ENCODE measurements at regions not wholly inside any gene's neighbourhood (a gene's known extent, or its start where the extent isn't known, plus 50 kb on each side); places are given as distances from the start of the nearest gene placed in this dataset.

- Histone ChIP-seq H3K27me3 (replicated peaks; ENCODE audit: control insufficient read depth, insufficient read depth, low read length) (no peaks in the 10 kb centered on the region), H3K36me3 (ENCODE audit: control insufficient read depth, insufficient read depth, low read length) (no peaks in the 10 kb centered on the region), H3K4me3 (replicated peaks; ENCODE audit: low read depth, low read length) (no peak overlapping the region)
- DNase-seq (ENCODE audit: extremely low read depth, insufficient read length), result peak; percentile 1
- TF ChIP-seq CTCF (IDR thresholded peaks at IDR 0.05; ENCODE audit: insufficient read depth, low read length, poor library complexity, severe bottlenecking), result peak; percentile 64
These were observed 111.0 kb upstream of the TFAP2D start for GRCh38 chr6:50602292-50602691.

- no peak for DNase-seq (ENCODE audit: extremely low read depth, insufficient read length)
- Histone ChIP-seq H3K36me3 (ENCODE audit: control insufficient read depth, insufficient read depth, low read length) (no peaks in the 10 kb centered on the region), H3K4me3 (replicated peaks; ENCODE audit: low read depth, low read length) (no peak overlapping the region), H3K27me3 (replicated peaks; ENCODE audit: control insufficient read depth, insufficient read depth, low read length) (no peaks in the 10 kb centered on the region)
- TF ChIP-seq CTCF (IDR thresholded peaks at IDR 0.05; ENCODE audit: insufficient read depth, low read length, poor library complexity, severe bottlenecking), result no peak
These were observed 104.9 kb upstream of the TFAP2D start for GRCh38 chr6:50608421-50608820.

- DNase-seq (ENCODE audit: extremely low read depth, insufficient read length), result no peak
These were observed 102.8 kb upstream of the TFAP2D start for GRCh38 chr6:50610562-50610961.

GRCh38 chr6:50635429-50635828 is 77.9 kb upstream of the TFAP2D start:
- Histone ChIP-seq H3K36me3 (ENCODE audit: control insufficient read depth, insufficient read depth, low read length) (no peaks in the 10 kb centered on the region), H3K27me3 (replicated peaks; ENCODE audit: control insufficient read depth, insufficient read depth, low read length) (no peaks in the 10 kb centered on the region), H3K4me3 (replicated peaks; ENCODE audit: low read depth, low read length) (no peak overlapping the region)
- no peak for DNase-seq (ENCODE audit: extremely low read depth, insufficient read length)
- no peak for TF ChIP-seq CTCF (IDR thresholded peaks at IDR 0.05; ENCODE audit: insufficient read depth, low read length, poor library complexity, severe bottlenecking)

More at GRCh38 chr6:50610562-50610961, 102.8 kb upstream of the TFAP2D start:
- H3K27me3 ChIP-seq (replicated peaks; ENCODE audit: control insufficient read depth, insufficient read depth, low read length), result no peaks in the 10 kb centered on the region
- H3K36me3 ChIP-seq (ENCODE audit: control insufficient read depth, insufficient read depth, low read length), result no peaks in the 10 kb centered on the region
- no peak for TF ChIP-seq CTCF (IDR thresholded peaks at IDR 0.05; ENCODE audit: insufficient read depth, low read length, poor library complexity, severe bottlenecking)
- H3K4me3 ChIP-seq (replicated peaks; ENCODE audit: low read depth, low read length), result no peak overlapping the region

GRCh38 chr6:50637267-50637666 is 76.1 kb upstream of the TFAP2D start:
- DNase-seq (ENCODE audit: extremely low read depth, insufficient read length), result no peak
- Histone ChIP-seq H3K4me3 (replicated peaks; ENCODE audit: low read depth, low read length) (no peak overlapping the region), H3K27me3 (replicated peaks; ENCODE audit: control insufficient read depth, insufficient read depth, low read length) (no peaks in the 10 kb centered on the region), H3K36me3 (ENCODE audit: control insufficient read depth, insufficient read depth, low read length) (no peaks in the 10 kb centered on the region)
- no peak for TF ChIP-seq CTCF (IDR thresholded peaks at IDR 0.05; ENCODE audit: insufficient read depth, low read length, poor library complexity, severe bottlenecking)

GRCh38 chr6:50649086-50649485 is 64.2 kb upstream of the TFAP2D start:
- no peak for DNase-seq (ENCODE audit: extremely low read depth, insufficient read length)
- no peak overlapping the region for H3K4me3 ChIP-seq (replicated peaks; ENCODE audit: low read depth, low read length)
- H3K36me3 ChIP-seq (ENCODE audit: control insufficient read depth, insufficient read depth, low read length), result no peaks in the 10 kb centered on the region
- no peak for TF ChIP-seq CTCF (IDR thresholded peaks at IDR 0.05; ENCODE audit: insufficient read depth, low read length, poor library complexity, severe bottlenecking)
- no peaks in the 10 kb centered on the region for H3K27me3 ChIP-seq (replicated peaks; ENCODE audit: control insufficient read depth, insufficient read depth, low read length)

Data from GM06990 (cell line).